ENCODE measurements at regions not wholly inside any gene's neighbourhood (a gene's known extent, or its start where the extent isn't known, plus 50 kb on each side); places are given as distances from the start of the nearest gene placed in this dataset.

GRCh38 chr1:55547405-55547804 lies 332.2 kb upstream of the USP24 start:
- no peak for TF ChIP-seq CTCF (IDR thresholded peaks at IDR 0.05)
- TF ChIP-seq ZFX (IDR thresholded peaks at IDR 0.05; ENCODE audit: borderline replicate concordance), result no peak

Data from 22Rv1 (cell line).